ENCODE measurements at regions not wholly inside any gene's neighbourhood (a gene's known extent, or its start where the extent isn't known, plus 50 kb on each side); places are given as distances from the start of the nearest gene placed in this dataset.
"Not testable (repeated sequence)": the region's sequence is repeated elsewhere in the genome, so short reads cannot be mapped to it uniquely, and the experiment has no call there.

DNA sequence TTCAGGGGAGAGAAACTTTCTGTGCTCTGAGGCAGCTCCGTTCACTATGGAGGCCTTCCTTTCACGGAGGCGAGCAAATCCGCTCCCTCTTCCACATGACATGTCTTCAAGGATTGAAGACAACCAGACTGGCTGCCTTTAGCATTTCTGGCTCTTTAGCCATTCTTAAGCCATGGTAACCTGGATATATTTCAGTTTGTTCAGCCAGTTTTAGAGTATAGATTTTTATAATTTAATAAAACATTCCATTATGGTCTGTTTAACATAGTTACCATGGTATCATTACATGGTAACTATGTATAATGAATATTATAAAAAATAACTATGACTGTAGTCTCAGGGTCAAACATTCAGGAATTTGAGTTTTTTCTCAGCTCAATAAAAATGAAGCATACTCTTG, 54.2 kb upstream of the NFIA start:
- DNase-seq (ENCODE audit: low spot score), result no peak

- DNase-seq (ENCODE audit: low spot score), result not testable (repeated sequence)
Observed at GRCh38 chr1:61018068-61018467, 64.3 kb upstream of the NFIA start.

- DNase-seq (ENCODE audit: low spot score), result no peak
Observed at GRCh38 chr1:61017651-61018050, 64.7 kb upstream of the NFIA start.

DNA sequence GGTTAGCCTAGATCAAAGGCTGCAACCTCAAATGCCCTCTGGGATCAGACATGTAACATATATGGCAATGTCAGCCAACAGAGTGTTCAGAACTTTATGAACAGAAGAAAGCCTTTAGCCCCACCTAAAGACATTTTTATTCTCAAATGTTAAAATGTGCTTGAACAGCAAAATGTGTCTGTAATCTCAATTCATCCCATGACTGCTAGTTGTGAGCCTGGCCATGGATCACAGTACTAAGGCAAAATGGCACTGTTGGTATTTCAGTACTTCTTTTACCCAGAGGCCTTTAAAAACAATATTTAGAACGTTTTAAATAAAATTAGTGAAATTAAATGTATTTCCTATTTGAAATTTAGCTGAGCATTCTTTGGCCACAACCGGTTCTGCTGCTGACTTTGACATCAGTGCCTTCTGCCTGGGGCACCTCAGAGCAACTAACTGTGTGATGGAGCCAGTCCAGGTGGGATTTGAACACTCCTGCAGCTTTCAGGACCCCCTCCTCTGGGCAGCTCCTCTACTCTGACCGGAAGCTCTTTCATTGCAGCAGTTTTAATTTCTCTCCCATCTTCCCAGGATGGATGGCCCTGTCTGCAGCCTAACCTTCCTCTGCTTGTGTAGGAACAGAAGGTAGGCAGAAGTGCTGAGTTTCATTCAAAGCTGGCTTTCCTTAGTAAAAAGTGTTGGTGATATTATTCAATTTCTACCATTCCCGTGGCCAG, 68.3 kb upstream of the NFIA start:
- DNase-seq (ENCODE audit: low spot score), result no peak

GRCh38 chr1:61013189-61013945, 69.0 kb upstream of the NFIA start:
- DNase-seq (ENCODE audit: low spot score), result no peak

GRCh38 chr1:61012341-61012761, 70.0 kb upstream of the NFIA start:
- DNase-seq (ENCODE audit: low spot score), result no peak

DNA sequence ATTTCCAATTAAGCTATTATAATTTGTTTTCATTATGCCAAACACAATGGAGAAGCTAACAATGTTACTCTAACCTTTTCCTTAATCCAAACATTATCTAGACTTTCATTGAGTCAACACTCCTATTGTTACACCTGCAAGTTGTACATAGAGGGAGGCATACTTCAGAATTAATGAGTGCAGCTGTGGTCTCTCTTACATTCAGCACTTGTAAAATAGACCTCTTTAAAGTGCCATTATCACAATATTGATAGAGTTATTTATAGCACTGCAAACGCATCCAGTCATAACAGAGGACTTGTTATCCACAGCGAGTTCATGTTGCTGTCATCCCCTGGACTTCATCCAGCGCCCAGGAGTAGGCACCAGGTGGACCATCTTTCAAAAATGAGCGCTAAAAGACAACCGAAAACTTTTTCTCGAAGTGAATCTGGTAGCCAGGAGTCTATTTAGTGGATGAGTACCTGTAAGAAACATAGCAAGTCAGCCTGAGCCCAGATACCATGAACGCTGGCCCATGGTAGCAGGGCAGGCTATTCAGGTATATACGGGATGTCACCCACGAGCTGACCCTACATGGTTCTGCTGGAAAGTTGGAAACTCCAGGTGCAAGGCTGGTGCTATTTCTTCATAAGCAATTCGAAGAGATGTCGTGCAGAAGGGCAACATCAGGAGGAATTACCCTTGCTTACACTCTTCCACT, 70.6 kb upstream of the NFIA start:
- no peak for DNase-seq (ENCODE audit: low spot score)

DNA sequence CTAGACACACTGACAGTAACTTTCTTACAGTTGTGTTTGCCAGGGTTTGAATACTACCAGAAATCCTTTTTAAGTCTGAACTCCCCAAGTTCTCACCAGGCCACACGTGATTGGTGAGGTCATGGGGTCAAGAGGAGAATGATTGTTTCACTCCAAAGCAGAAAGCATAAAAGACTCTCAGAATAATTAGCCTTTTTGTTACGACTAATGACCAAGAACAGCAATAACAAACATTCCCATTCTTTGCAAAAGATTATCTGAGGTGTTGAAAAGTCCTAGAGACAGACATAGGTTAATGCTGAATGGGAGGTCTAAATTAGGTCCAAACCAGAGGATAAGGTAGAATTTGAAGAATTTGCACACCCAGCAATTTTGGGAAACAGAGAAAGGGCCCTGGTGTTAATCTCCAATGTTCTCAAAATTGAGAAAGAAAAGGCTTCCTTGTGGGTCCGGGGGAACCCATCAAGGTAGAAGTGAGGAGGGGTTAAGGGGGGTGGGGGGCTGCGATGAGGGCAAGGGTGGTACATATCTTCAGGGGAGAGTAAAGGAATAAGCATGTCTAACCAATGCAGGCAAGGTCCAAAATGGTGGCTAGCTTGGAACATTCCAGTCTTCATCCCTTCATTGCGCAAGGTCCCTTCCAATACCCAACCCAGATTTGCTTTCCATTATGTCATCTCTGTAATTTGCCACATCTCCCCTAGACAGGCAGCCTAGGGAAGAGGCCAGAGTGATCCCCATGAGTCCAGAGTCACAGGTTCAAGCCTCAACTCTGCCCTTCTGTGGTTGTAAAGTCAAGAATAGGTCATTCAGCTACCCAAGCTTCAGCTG, 74.6 kb upstream of the NFIA start:
- DNase-seq (ENCODE audit: low spot score), result no peak

- DNase-seq (ENCODE audit: low spot score), result no peak
Observed at GRCh38 chr1:61005614-61006580, 76.5 kb upstream of the NFIA start.

GRCh38 chr1:61004262-61005003, 77.9 kb upstream of the NFIA start:
- no peak for DNase-seq (ENCODE audit: low spot score)

GRCh38 chr1:61000327-61000726, 82.0 kb upstream of the NFIA start:
- DNase-seq (ENCODE audit: low spot score), result no peak

DNA sequence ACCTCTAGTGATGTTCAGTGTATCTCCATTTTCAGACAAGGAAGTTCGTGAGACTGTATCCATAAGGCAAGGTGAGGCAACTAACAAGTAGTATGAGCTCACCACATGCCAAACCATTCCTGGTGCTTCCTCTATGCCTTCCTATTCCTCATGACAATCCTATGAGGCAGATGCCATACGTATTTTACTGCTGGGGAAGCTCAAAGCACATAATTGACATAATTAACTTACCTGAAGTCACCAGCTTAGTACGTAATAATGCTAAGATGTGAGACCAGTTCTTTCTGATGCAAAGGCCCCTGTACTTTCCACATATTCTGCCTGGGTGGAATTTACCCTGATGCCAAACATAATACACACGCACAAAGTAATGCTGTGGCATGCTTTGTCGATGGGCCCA, 83.6 kb upstream of the NFIA start:
- no peak for DNase-seq (ENCODE audit: low spot score)

DNA sequence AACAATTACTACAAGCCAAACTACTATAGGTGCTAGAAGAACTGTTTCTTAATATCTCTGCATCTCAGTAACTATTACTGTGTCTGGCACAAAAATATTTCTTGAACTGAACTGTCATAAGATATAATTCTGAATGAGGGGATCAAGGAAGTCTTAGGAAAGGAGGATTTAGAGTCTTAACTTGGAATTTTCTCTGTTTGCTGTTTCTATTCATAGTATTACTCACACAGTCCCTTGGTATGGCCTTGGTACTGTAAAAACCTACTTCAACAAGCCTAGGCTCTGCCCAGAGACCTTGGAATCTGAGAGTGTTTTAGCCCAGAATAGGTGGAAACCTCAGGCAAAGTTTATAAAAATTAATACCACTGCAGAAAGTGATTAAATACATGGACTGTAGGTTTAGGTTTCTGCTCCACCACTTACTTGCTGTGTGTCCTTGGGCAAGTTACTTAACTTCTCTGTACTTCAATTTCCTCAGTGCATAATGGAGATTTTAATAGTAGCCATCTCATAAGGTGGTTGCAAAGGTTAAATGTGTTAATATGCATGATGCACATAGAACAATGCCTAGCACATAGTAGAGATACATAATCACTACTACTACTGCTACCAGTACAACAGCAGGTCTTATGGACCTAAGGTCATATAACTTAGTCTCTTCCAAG, 87.4 kb upstream of the NFIA start:
- no peak for DNase-seq (ENCODE audit: low spot score)

DNA sequence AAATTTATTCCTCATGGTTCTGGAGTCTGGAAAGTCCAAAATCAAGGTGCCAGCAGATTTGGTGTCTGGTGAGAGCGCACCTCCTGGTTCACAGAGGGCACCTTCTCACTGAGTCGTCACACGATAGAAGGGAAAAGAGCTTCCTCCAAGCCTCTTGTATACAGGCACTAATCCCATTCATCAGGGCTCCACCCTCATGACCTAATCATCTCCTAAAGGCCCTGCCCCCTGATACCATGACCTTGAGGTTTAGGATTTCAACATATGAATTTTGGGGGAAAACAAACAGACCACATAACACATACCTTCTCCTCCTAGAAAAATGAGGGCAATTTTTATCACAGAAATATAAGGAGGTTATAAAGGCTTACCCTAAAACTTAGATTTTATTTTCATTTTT, 88.0 kb upstream of the NFIA start:
- no peak for DNase-seq (ENCODE audit: low spot score)

GRCh38 chr1:60992165-60992564, 90.2 kb upstream of the NFIA start:
- DNase-seq (ENCODE audit: low spot score), result no peak

GRCh38 chr1:60990714-60991090, 91.7 kb upstream of the NFIA start:
- DNase-seq (ENCODE audit: low spot score), result no peak

DNA sequence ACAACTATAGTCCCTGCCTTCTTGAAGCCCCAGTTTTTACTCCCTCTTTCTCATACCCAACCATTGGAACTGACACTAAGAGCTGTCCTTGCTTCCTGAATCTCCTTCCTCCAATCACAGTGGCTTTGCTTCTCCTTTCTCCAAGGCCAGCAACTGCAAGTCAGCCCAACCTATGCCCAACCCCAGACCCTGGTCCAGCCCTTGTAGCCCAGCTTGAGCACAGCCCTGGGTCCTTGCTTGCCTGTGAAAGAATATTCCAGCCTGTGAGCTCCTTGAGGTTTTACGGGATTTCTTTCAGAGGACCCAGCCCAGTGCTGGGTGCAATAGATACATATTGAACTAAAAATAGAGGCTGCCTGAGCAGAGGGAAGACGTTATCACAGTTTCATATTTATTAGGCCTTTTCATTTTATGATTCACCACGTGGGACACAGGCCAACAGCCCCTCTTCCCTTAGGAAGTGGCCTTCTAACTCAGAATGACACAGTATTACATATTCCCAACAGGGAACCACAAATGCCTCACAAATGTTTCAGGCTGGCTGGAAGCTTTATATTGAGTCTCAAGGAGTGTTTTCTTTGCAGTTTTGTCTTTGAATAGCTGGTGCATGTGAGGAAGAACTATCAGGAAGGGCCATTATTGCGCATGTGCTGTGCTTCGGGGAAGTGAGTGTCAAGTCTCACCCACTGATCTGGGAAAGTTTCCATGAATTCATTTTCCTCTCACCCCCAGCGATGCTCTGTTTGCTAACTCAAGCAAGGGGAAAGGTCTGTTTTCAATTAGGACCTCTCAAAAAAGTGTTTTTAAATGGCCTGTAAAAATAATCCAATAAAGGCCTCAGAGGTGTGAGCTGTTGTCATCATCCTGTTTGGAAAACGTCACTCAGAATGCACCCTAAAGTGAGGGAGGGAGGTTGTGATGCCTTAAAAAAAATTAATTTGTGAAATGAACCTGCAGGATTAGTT, 92.3 kb upstream of the NFIA start:
- no peak for DNase-seq (ENCODE audit: low spot score)

- DNase-seq (ENCODE audit: low spot score), result no peak
Observed at GRCh38 chr1:60988891-60989290, 93.5 kb upstream of the NFIA start.

GRCh38 chr1:60987904-60988303, 94.5 kb upstream of the NFIA start:
- no peak for DNase-seq (ENCODE audit: low spot score)

Data from HuH-7.5 (cell line).